ENCODE measurements at regions not wholly inside any gene's neighbourhood (a gene's known extent, or its start where the extent isn't known, plus 50 kb on each side); places are given as distances from the start of the nearest gene placed in this dataset.

- no peak overlapping the region for H3K4me3 ChIP-seq (ENCODE audit: low read depth, low read length)
- DNase-seq (ENCODE audit: low read depth, low spot score), result no peak
- CTCF ChIA-PET, result no interaction called here
- POLR2A ChIA-PET, result no interaction called here
- no peak for TF ChIP-seq CTCF (IDR thresholded peaks at IDR 0.05; ENCODE audit: insufficient read depth, low read length, missing control alignments)
Observed at GRCh38 chr11:71326328-71326940, 74.1 kb upstream of the SHANK2 start.

- ChIA-PET CTCF (no interaction called here), POLR2A (no interaction called here)
Observed at GRCh38 chr11:71325418-71326327, 73.3 kb upstream of the SHANK2 start.

GRCh38 chr11:71324788-71325417 lies 72.5 kb upstream of the SHANK2 start:
- CTCF ChIA-PET, result no interaction called here
- POLR2A ChIA-PET, result no interaction called here
- no peak for DNase-seq (ENCODE audit: low read depth, low spot score)
- H3K4me3 ChIP-seq (ENCODE audit: low read depth, low read length), result no peak overlapping the region
- TF ChIP-seq CTCF (IDR thresholded peaks at IDR 0.05; ENCODE audit: insufficient read depth, low read length, missing control alignments), result no peak

More at GRCh38 chr11:71325418-71326327, 73.3 kb upstream of the SHANK2 start:
- no peak for TF ChIP-seq CTCF (IDR thresholded peaks at IDR 0.05; ENCODE audit: insufficient read depth, low read length, missing control alignments)
- H3K4me3 ChIP-seq (ENCODE audit: low read depth, low read length), result no peak overlapping the region
- no peak for DNase-seq (ENCODE audit: low read depth, low spot score)

GRCh38 chr11:71323876-71324526 lies 71.6 kb upstream of the SHANK2 start:
- TF ChIP-seq CTCF (IDR thresholded peaks at IDR 0.05; ENCODE audit: insufficient read depth, low read length, missing control alignments), result no peak
- ChIA-PET POLR2A (no interaction called here), CTCF (no interaction called here)
- no peak overlapping the region for H3K4me3 ChIP-seq (ENCODE audit: low read depth, low read length)
- DNase-seq (ENCODE audit: low read depth, low spot score), result no peak

- POLR2A ChIA-PET, result no interaction called here
- no peak for TF ChIP-seq CTCF (IDR thresholded peaks at IDR 0.05; ENCODE audit: insufficient read depth, low read length, missing control alignments)
- no peak for DNase-seq (ENCODE audit: low read depth, low spot score)
- H3K4me3 ChIP-seq (ENCODE audit: low read depth, low read length), result no peak overlapping the region
- CTCF ChIA-PET, result no interaction called here
Observed at GRCh38 chr11:71322861-71323582, 70.6 kb upstream of the SHANK2 start.
